ENCODE measurements at regions not wholly inside any gene's neighbourhood (a gene's known extent, or its start where the extent isn't known, plus 50 kb on each side); places are given as distances from the start of the nearest gene placed in this dataset.

DNA sequence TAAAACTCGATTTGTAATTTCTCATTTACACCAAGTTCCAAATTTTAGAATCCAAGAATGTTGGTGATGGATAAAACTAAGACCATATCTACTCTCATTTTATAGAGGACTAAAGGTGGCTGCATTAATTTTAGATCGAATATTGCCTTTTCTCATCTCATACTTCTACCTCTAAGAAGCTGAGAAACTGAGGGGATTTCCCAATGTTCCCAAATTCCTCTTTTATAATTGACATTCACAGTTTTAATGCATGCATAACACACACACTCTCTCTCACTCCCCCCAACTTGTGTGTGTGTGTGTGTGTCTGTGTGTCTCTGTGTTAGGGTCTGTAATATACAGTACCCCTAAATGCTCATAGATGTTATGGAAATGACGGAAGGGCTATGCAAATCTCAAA lies 328.8 kb upstream of the SLC14A2 start:
- no peaks in the 10 kb centered on the region for H3K79me2 ChIP-seq (ENCODE audit: control insufficient read depth, insufficient read depth, low read length)
- no peak overlapping the region for H3K9ac ChIP-seq (ENCODE audit: low read length)
- no peaks in the 10 kb centered on the region for H3K36me3 ChIP-seq (replicated peaks in 1 of 2; ENCODE audit: control extremely low read depth in 1 of 2, control insufficient read depth in 1 of 2, extremely low read depth in 1 of 2, insufficient read depth in 2 of 2, low read length in 1 of 2)
- DNase-seq (no peak), ATAC-seq (ENCODE audit: low read depth) (no peak)
- H3K27me3 ChIP-seq (replicated peaks in 1 of 4; ENCODE audit: control extremely low read depth in 1 of 4, control insufficient read depth in 3 of 4, insufficient read depth in 4 of 4, low read length in 3 of 4), result peaks cover 0 to 4% (median 0%) of the 10 kb centered on the region in 4 experiments
- H3K27ac ChIP-seq (ENCODE audit: low read length in 2 of 2), result no peak overlapping the region
- Mint-ChIP-seq H3K4me3 (no peak overlapping the region), H3K9me3 (ENCODE audit: insufficient read depth) (no peaks in the 10 kb centered on the region), H3K4me1 (peaks cover 2% of the 10 kb centered on the region), H3K27ac (no peak overlapping the region), H3K27me3 (peaks cover 11% of the 10 kb centered on the region)
- no peak overlapping the region for H3K4me2 ChIP-seq (replicated peaks; ENCODE audit: low read depth, low read length, poor library complexity, severe bottlenecking)
- no CpG with 5 or more reads among the region's 3 CpGs for WGBS (ENCODE audit: insufficient coverage)
- TF ChIP-seq EZH2 (IDR thresholded peaks at IDR 0.05; ENCODE audit: borderline replicate concordance, insufficient read depth, low read depth, low read length, poor library complexity, severe bottlenecking), result no peak
- TF ChIP-seq, protein P1, sequence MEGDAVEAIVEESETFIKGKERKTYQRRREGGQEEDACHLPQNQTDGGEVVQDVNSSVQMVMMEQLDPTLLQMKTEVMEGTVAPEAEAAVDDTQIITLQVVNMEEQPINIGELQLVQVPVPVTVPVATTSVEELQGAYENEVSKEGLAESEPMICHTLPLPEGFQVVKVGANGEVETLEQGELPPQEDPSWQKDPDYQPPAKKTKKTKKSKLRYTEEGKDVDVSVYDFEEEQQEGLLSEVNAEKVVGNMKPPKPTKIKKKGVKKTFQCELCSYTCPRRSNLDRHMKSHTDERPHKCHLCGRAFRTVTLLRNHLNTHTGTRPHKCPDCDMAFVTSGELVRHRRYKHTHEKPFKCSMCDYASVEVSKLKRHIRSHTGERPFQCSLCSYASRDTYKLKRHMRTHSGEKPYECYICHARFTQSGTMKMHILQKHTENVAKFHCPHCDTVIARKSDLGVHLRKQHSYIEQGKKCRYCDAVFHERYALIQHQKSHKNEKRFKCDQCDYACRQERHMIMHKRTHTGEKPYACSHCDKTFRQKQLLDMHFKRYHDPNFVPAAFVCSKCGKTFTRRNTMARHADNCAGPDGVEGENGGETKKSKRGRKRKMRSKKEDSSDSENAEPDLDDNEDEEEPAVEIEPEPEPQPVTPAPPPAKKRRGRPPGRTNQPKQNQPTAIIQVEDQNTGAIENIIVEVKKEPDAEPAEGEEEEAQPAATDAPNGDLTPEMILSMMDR (IDR thresholded peaks at IDR 0.05), result no peak
- no peaks in the 10 kb centered on the region for H3K4me1 ChIP-seq (ENCODE audit: control insufficient read depth in 2 of 2, insufficient read depth in 2 of 2, low read length in 2 of 2)
- POLR2A ChIA-PET, result no interaction called here
- H4K20me1 ChIP-seq (ENCODE audit: control insufficient read depth, insufficient read depth, low read length, poor library complexity, severe bottlenecking), result no peaks in the 10 kb centered on the region
- intact Hi-C loops (cut with micrococcal nuclease), result no loop called here
- CTCF ChIA-PET, result interaction anchor here (1.8 kb wide), 2 partner anchors 9 to 11 kb away, joined by 4 to 9 read pairs; no protein-coding TSS in a partner anchor
- H3K9me3 ChIP-seq (ENCODE audit: control extremely low read depth in 1 of 3, control insufficient read depth in 2 of 3, insufficient read depth in 1 of 3, low read length in 2 of 3), result no peaks in the 10 kb centered on the region
- no peak overlapping the region for H2AFZ ChIP-seq (ENCODE audit: insufficient read depth, low read depth, low read length, poor library complexity, severe bottlenecking)
- H3K4me3 ChIP-seq (ENCODE audit: control extremely low read depth in 1 of 5, extremely low read depth in 1 of 5, insufficient read depth in 1 of 5, low read depth in 2 of 5, low read length in 4 of 5), result no peak overlapping the region

DNA sequence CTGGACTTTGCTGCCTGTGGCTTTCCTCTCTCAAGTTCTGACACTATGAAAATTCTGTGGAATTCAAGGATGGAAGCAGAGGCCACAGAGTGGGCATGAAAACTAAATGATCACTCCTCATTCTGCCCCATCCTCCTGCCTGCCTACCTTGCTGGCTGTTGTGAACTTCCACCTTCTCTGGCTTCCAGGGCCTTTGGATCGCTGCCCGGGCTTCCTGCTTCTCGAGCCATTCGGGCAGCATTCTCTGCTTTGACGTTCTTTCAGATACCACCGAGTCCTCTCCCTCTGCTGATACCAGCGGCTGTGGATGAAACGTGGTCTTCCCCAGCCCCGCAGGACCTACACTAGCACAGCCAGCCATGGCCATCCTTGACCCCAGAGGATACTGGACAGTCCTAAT lies 327.7 kb upstream of the SLC14A2 start:
- DNase-seq (no peak), ATAC-seq (ENCODE audit: low read depth) (no peak)
- Mint-ChIP-seq H3K27me3 (peaks cover 19% of the 10 kb centered on the region), H3K27ac (no peak overlapping the region), H3K4me3 (no peak overlapping the region), H3K4me1 (peaks cover 2% of the 10 kb centered on the region), H3K9me3 (ENCODE audit: insufficient read depth) (no peaks in the 10 kb centered on the region)
- ChIA-PET POLR2A (no interaction called here), CTCF (no interaction called here)
- TF ChIP-seq EZH2 (IDR thresholded peaks at IDR 0.05; ENCODE audit: borderline replicate concordance, insufficient read depth, low read depth, low read length, poor library complexity, severe bottlenecking), result no peak
- TF ChIP-seq, protein P1 (IDR thresholded peaks at IDR 0.05), result no peak
- H3K4me1 ChIP-seq (ENCODE audit: control insufficient read depth in 2 of 2, insufficient read depth in 2 of 2, low read length in 2 of 2), result no peaks in the 10 kb centered on the region
- intact Hi-C loops (cut with micrococcal nuclease), result no loop called here
- no peaks in the 10 kb centered on the region for H3K36me3 ChIP-seq (replicated peaks in 1 of 2; ENCODE audit: control extremely low read depth in 1 of 2, control insufficient read depth in 1 of 2, extremely low read depth in 1 of 2, insufficient read depth in 2 of 2, low read length in 1 of 2)
- no peak overlapping the region for H3K4me2 ChIP-seq (replicated peaks; ENCODE audit: low read depth, low read length, poor library complexity, severe bottlenecking)
- no peaks in the 10 kb centered on the region for H4K20me1 ChIP-seq (ENCODE audit: control insufficient read depth, insufficient read depth, low read length, poor library complexity, severe bottlenecking)
- H3K79me2 ChIP-seq (ENCODE audit: control insufficient read depth, insufficient read depth, low read length), result no peaks in the 10 kb centered on the region
- H3K27me3 ChIP-seq (replicated peaks in 1 of 4; ENCODE audit: control extremely low read depth in 1 of 4, control insufficient read depth in 3 of 4, insufficient read depth in 4 of 4, low read length in 3 of 4), result peaks cover 0 to 4% (median 0%) of the 10 kb centered on the region in 4 experiments
- WGBS (ENCODE audit: insufficient coverage), result 66% methylated on average over 9 of the region's 9 CpGs
- H3K4me3 ChIP-seq (ENCODE audit: control extremely low read depth in 1 of 5, extremely low read depth in 1 of 5, insufficient read depth in 1 of 5, low read depth in 2 of 5, low read length in 4 of 5), result no peak overlapping the region
- no peak overlapping the region for H3K27ac ChIP-seq (ENCODE audit: low read length in 2 of 2)
- no peaks in the 10 kb centered on the region for H3K9me3 ChIP-seq (ENCODE audit: control extremely low read depth in 1 of 3, control insufficient read depth in 2 of 3, insufficient read depth in 1 of 3, low read length in 2 of 3)
- no peak overlapping the region for H2AFZ ChIP-seq (ENCODE audit: insufficient read depth, low read depth, low read length, poor library complexity, severe bottlenecking)
- no peak overlapping the region for H3K9ac ChIP-seq (ENCODE audit: low read length)
